OCI-LY1 (cell line): ENCODE measurements at regions not wholly inside any gene's neighbourhood (a gene's known extent, or its start where the extent isn't known, plus 50 kb on each side); places are given as distances from the start of the nearest gene placed in this dataset.

Source experiments
- H2AFZ ChIP-seq: fragments of 200-600 bp; sonication (generic), shearing (Covaris generic); 2 replicates; pipeline ENCODE4 v1.6.0; 2014; ENCODE audit warnings: antibody characterized with exemption, mild to moderate bottlenecking, low read length
- H3F3A ChIP-seq: fragments of 200-600 bp; sonication (generic), shearing (Covaris generic); 2 replicates; pipeline ENCODE4 v1.6.0; 2014; ENCODE audit warnings: mild to moderate bottlenecking, antibody characterized with exemption, low read length, moderate library complexity; ENCODE audit not compliant: insufficient read depth
- H3K27ac ChIP-seq: fragments of 200-600 bp; sonication (generic); 2 replicates; pipeline ENCODE4 v1.5.1; 2014; ENCODE audit warnings: low read length, mixed run types, mild to moderate bottlenecking, low read depth; ENCODE audit not compliant: poor library complexity, severe bottlenecking
- H3K27me3 ChIP-seq: fragments of 200-600 bp; sonication (generic); 2 replicates; pipeline ENCODE4 v1.6.0; 2014; ENCODE audit warnings: antibody characterized with exemption, mild to moderate bottlenecking, low read length, moderate library complexity; ENCODE audit not compliant: insufficient read depth
- H3K36me3 ChIP-seq: fragments of 200-600 bp; sonication (generic); 2 replicates; pipeline ENCODE4 v1.6.1; 2014; ENCODE audit warnings: mild to moderate bottlenecking, antibody characterized with exemption, low read length, moderate library complexity, mixed read lengths; ENCODE audit not compliant: insufficient read depth
- H3K4me1 ChIP-seq: fragments of 200-600 bp; sonication (generic); 2 replicates; pipeline ENCODE4 v1.5.1; 2014; ENCODE audit warnings: mild to moderate bottlenecking, low read length, moderate library complexity; ENCODE audit not compliant: insufficient read depth, severe bottlenecking
- H3K4me2 ChIP-seq: fragments of 200-600 bp; sonication (generic), shearing (Covaris generic); 2 replicates; pipeline ENCODE4 v1.6.1; 2014; ENCODE audit warnings: low read length
- H3K4me3 ChIP-seq: fragments of 200-600 bp; sonication (generic); 2 replicates; pipeline ENCODE4 v1.5.1; 2014; ENCODE audit warnings: low read length, low read depth, mild to moderate bottlenecking, mixed read lengths; ENCODE audit not compliant: poor library complexity, severe bottlenecking
- H3K79me2 ChIP-seq: fragments of 200-600 bp; shearing (Covaris generic); 2 replicates; pipeline ENCODE4 v1.6.1; 2016; ENCODE audit warnings: mixed run types, low read length, mixed read lengths; ENCODE audit not compliant: insufficient read depth
- H3K9ac ChIP-seq: fragments of 200-600 bp; sonication (generic), shearing (Covaris generic); 2 replicates; pipeline ENCODE4 v1.6.1; 2014; ENCODE audit warnings: mild to moderate bottlenecking, low read length, mixed read lengths
- H3K9me2 ChIP-seq: fragments of 200-600 bp; sonication (generic), shearing (Covaris generic); 2 replicates; pipeline ENCODE4 v1.6.1; 2014; ENCODE audit warnings: low read depth, mild to moderate bottlenecking, low read length, mixed read lengths
- H3K9me3 ChIP-seq: fragments of 200-600 bp; shearing (Covaris generic); 2 replicates; pipeline ENCODE4 v1.6.1; 2014; ENCODE audit warnings: low read length, mixed read lengths
- H4K20me1 ChIP-seq: fragments of 200-600 bp; sonication (generic), shearing (Covaris generic); 2 replicates; pipeline ENCODE4 v1.6.0; 2016; ENCODE audit warnings: mild to moderate bottlenecking, low read length; ENCODE audit not compliant: insufficient read depth
- EZH2 ChIP-seq: fragments of 200-600 bp; sonication (generic), shearing (Covaris generic); IDR thresholded peaks from 2 replicates; pipeline ENCODE4 v1.8.0; 2017; ENCODE audit warnings: borderline replicate concordance, mixed run types, mild to moderate bottlenecking, antibody characterized with exemption, low read length, moderate library complexity, mixed read lengths
- TF ChIP-seq, protein P1 (sequence below): fragments of 200-600 bp; sonication (generic), shearing (Covaris generic); IDR thresholded peaks from 2 replicates; pipeline ENCODE4 v1.5.1; 2017; ENCODE audit warnings: mild to moderate bottlenecking, antibody characterized with exemption, low read length, moderate library complexity, mixed read lengths

DNA sequence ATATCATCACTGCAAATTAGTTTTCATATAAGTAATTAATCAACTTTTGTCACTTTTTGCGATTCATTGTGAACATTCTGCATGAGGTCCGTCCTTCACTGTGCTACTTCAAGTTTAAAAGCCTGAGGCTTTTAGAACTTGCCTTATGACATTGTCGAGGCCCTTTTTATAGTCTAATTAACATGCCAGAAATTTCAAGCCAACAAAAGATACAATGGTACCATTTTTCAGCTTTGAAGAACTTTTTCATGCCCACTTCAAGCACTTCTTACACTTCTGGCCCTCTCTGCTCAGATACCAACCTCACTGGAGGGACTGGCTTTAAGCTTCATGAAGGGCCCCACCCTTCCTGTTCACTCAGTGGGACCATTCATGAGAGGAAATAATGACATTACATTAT lies 323.1 kb downstream of the TPBG start:
- Histone ChIP-seq H3K9me3 (no peaks in the 10 kb centered on the region), H2AFZ (no peak overlapping the region), H3K4me3 (no peak overlapping the region), H3K36me3 (no peaks in the 10 kb centered on the region), H3K4me1 (no peaks in the 10 kb centered on the region), H3K4me2 (no peak overlapping the region), H3K27ac (no peak overlapping the region), H4K20me1 (no peaks in the 10 kb centered on the region), H3K9me2 (no peaks in the 10 kb centered on the region), H3F3A (no peaks in the 10 kb centered on the region), H3K79me2 (no peaks in the 10 kb centered on the region), H3K27me3 (no peaks in the 10 kb centered on the region), H3K9ac (no peak overlapping the region)
- TF ChIP-seq, protein P1, sequence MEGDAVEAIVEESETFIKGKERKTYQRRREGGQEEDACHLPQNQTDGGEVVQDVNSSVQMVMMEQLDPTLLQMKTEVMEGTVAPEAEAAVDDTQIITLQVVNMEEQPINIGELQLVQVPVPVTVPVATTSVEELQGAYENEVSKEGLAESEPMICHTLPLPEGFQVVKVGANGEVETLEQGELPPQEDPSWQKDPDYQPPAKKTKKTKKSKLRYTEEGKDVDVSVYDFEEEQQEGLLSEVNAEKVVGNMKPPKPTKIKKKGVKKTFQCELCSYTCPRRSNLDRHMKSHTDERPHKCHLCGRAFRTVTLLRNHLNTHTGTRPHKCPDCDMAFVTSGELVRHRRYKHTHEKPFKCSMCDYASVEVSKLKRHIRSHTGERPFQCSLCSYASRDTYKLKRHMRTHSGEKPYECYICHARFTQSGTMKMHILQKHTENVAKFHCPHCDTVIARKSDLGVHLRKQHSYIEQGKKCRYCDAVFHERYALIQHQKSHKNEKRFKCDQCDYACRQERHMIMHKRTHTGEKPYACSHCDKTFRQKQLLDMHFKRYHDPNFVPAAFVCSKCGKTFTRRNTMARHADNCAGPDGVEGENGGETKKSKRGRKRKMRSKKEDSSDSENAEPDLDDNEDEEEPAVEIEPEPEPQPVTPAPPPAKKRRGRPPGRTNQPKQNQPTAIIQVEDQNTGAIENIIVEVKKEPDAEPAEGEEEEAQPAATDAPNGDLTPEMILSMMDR = no peak
- TF ChIP-seq EZH2 = no peak

- Histone ChIP-seq H3K9ac (no peak overlapping the region), H2AFZ (no peak overlapping the region), H4K20me1 (no peaks in the 10 kb centered on the region), H3K27me3 (no peaks in the 10 kb centered on the region), H3K27ac (no peak overlapping the region), H3K4me2 (no peak overlapping the region), H3K9me3 (no peaks in the 10 kb centered on the region), H3K36me3 (no peaks in the 10 kb centered on the region), H3K79me2 (no peaks in the 10 kb centered on the region), H3K9me2 (no peaks in the 10 kb centered on the region), H3F3A (no peaks in the 10 kb centered on the region), H3K4me3 (no peak overlapping the region), H3K4me1 (no peaks in the 10 kb centered on the region)
- TF ChIP-seq, protein P1 = no peak
- TF ChIP-seq EZH2 = no peak
Measured at GRCh38 chr6:82687855-82688254, 324.2 kb downstream of the TPBG start.

DNA sequence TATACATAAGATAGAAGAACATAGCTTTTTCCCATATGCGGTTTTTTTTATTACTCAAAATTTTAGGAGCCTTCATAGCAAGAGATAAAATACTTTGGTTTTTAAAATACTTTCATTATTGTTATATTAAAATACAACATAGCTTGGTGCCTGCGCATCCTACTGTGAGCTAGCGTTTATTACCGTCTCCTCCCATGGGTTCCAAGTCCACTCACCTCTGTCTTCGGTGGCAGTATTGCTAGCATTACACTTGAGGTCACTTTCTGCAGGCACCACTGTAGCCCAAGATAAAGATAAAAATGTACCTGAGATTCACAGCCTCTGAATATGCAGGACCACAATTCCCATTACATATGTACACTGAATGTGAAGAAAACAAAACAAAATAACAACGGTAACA lies 326.7 kb downstream of the TPBG start:
- Histone ChIP-seq H2AFZ (no peak overlapping the region), H3K4me3 (no peak overlapping the region), H3K36me3 (no peaks in the 10 kb centered on the region), H3K9me3 (no peaks in the 10 kb centered on the region), H4K20me1 (no peaks in the 10 kb centered on the region), H3K4me2 (no peak overlapping the region), H3K27ac (no peak overlapping the region), H3K9me2 (no peaks in the 10 kb centered on the region), H3F3A (no peaks in the 10 kb centered on the region), H3K4me1 (no peaks in the 10 kb centered on the region), H3K79me2 (no peaks in the 10 kb centered on the region), H3K27me3 (no peaks in the 10 kb centered on the region), H3K9ac (no peak overlapping the region)
- TF ChIP-seq EZH2 = no peak
- TF ChIP-seq, protein P1 = no peak
